Neural crest cell (in vitro differentiated cells): ENCODE measurements at regions not wholly inside any gene's neighbourhood (a gene's known extent, or its start where the extent isn't known, plus 50 kb on each side); places are given as distances from the start of the nearest gene placed in this dataset.

Experiments used
- DNase-seq: peaks from one replicate; pipeline ENCODE4 v3.0.0; 2021; ENCODE audit warnings: low read depth, mixed read lengths, low spot score
- H3K27ac Mint-ChIP-seq: one replicate; pipeline ENCODE4 v1.8.0; 2021; ENCODE audit warnings: mild to moderate bottlenecking, mixed read lengths; ENCODE audit not compliant: unreplicated experiment
- H3K27me3 Mint-ChIP-seq: 2 replicates; pipeline ENCODE4 v1.8.0; 2021; ENCODE audit warnings: low read depth, mild to moderate bottlenecking, mixed read lengths
- H3K36me3 Mint-ChIP-seq: 2 replicates; pipeline ENCODE4 v1.8.0; 2021; ENCODE audit warnings: low read depth, mild to moderate bottlenecking, mixed read lengths
- H3K4me1 Mint-ChIP-seq: 2 replicates; pipeline ENCODE4 v1.8.0; 2021; ENCODE audit warnings: mixed read lengths
- H3K4me3 Mint-ChIP-seq: one replicate; pipeline ENCODE4 v1.8.0; 2021; ENCODE audit warnings: mild to moderate bottlenecking, mixed read lengths
- H3K9me3 Mint-ChIP-seq: 2 replicates; pipeline ENCODE4 v1.8.0; 2021; ENCODE audit warnings: mixed read lengths
- TF ChIP-seq, protein P1 (sequence below): fragments of 200-600 bp; sonication (generic); conservative IDR thresholded peaks from 2 replicates; pipeline ENCODE4 v1.5.0; 2021; ENCODE audit warnings: antibody characterized with exemption, mild to moderate bottlenecking

DNA sequence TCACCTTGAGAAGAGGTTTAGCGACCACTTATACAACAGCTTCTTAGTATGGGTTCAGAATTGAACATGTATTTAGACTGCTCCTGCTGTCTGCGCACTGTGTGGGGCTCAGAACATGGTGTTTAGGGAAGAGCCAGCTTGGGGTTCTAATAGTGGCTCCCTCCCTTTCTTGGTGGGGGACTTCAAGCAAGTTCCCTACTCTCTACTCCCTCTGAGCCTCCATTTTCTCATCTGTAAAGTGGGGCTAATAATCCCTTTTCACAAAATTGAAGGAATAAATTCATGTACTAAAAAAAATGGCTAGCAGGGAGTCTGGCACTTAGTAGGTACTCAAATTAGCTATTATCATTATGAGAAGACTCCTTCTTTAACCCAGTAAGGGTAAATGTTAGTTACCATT lies 97.5 kb upstream of the SPATA12 start:
- no peaks in the 10 kb centered on the region for H3K36me3 Mint-ChIP-seq
- H3K27ac Mint-ChIP-seq: no peak overlapping the region
- TF ChIP-seq, protein P1, sequence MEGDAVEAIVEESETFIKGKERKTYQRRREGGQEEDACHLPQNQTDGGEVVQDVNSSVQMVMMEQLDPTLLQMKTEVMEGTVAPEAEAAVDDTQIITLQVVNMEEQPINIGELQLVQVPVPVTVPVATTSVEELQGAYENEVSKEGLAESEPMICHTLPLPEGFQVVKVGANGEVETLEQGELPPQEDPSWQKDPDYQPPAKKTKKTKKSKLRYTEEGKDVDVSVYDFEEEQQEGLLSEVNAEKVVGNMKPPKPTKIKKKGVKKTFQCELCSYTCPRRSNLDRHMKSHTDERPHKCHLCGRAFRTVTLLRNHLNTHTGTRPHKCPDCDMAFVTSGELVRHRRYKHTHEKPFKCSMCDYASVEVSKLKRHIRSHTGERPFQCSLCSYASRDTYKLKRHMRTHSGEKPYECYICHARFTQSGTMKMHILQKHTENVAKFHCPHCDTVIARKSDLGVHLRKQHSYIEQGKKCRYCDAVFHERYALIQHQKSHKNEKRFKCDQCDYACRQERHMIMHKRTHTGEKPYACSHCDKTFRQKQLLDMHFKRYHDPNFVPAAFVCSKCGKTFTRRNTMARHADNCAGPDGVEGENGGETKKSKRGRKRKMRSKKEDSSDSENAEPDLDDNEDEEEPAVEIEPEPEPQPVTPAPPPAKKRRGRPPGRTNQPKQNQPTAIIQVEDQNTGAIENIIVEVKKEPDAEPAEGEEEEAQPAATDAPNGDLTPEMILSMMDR: no peak
- peaks cover 8% of the 10 kb centered on the region for H3K4me1 Mint-ChIP-seq
- DNase-seq: no peak
- no peak overlapping the region for H3K4me3 Mint-ChIP-seq
- no peaks in the 10 kb centered on the region for H3K9me3 Mint-ChIP-seq
- no peaks in the 10 kb centered on the region for H3K27me3 Mint-ChIP-seq

DNA sequence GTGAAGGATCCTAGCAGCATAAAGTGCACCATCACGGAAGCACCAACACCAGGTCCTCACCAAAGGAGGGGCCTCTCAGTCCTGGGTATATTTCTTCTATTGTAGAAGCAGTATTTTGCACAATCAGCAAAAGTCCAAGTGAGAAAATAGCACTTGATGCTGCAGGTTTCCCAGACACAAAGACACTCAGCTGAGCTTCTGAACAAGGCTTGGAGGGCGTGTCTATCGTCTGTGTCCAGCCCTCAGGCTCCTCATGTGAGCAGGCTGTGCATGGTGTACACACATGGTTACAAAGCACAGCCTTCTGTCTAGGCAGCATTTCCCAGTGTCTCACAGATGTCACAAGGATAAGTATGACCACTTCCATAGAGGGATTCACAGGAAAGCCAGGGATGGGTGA lies 98.3 kb upstream of the SPATA12 start:
- TF ChIP-seq, protein P1: no peak
- DNase-seq: no peak
- no peaks in the 10 kb centered on the region for H3K36me3 Mint-ChIP-seq
- no peaks in the 10 kb centered on the region for H3K9me3 Mint-ChIP-seq
- H3K4me3 Mint-ChIP-seq: no peak overlapping the region
- peaks cover 8% of the 10 kb centered on the region for H3K4me1 Mint-ChIP-seq
- no peak overlapping the region for H3K27ac Mint-ChIP-seq
- H3K27me3 Mint-ChIP-seq: no peaks in the 10 kb centered on the region

GRCh38 chr3:56960234-56960917 lies 100.1 kb upstream of the SPATA12 start:
- peaks cover 8% of the 10 kb centered on the region for H3K4me1 Mint-ChIP-seq
- no peaks in the 10 kb centered on the region for H3K27me3 Mint-ChIP-seq
- TF ChIP-seq, protein P1: no peak
- H3K36me3 Mint-ChIP-seq: no peaks in the 10 kb centered on the region
- H3K9me3 Mint-ChIP-seq: no peaks in the 10 kb centered on the region
- no peak for DNase-seq
- H3K27ac Mint-ChIP-seq: no peak overlapping the region
- no peak overlapping the region for H3K4me3 Mint-ChIP-seq

GRCh38 chr3:56958879-56959278 lies 101.6 kb upstream of the SPATA12 start:
- no peak overlapping the region for H3K4me3 Mint-ChIP-seq
- H3K27ac Mint-ChIP-seq: no peak overlapping the region
- no peaks in the 10 kb centered on the region for H3K27me3 Mint-ChIP-seq
- no peaks in the 10 kb centered on the region for H3K36me3 Mint-ChIP-seq
- H3K9me3 Mint-ChIP-seq: no peaks in the 10 kb centered on the region
- DNase-seq: no peak
- TF ChIP-seq, protein P1: no peak
- H3K4me1 Mint-ChIP-seq: peaks cover 8% of the 10 kb centered on the region

DNA sequence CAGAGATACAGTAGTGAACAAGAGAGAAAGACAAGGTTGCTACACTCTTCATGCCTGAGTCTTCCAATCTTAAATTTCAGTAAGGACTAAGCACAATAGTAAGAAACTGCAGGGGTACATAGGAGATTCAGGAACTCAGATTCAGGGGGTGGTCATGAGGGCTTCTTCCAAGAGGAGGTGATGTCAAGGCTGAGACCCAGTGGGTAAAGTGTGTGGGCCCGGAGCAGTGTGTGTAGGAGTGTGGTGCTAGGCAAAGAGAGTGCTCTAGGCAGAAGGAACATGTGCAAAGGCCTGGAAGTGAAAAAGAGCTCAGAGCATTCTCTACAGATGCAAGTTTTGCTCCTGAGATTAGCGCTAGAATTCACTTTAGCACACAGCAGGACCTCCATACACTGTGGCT lies 102.9 kb upstream of the SPATA12 start:
- H3K4me3 Mint-ChIP-seq: no peak overlapping the region
- peaks cover 8% of the 10 kb centered on the region for H3K4me1 Mint-ChIP-seq
- H3K36me3 Mint-ChIP-seq: no peaks in the 10 kb centered on the region
- DNase-seq: no peak
- no peak overlapping the region for H3K27ac Mint-ChIP-seq
- TF ChIP-seq, protein P1: no peak
- H3K9me3 Mint-ChIP-seq: no peaks in the 10 kb centered on the region
- no peaks in the 10 kb centered on the region for H3K27me3 Mint-ChIP-seq
